H54 (cell line): ENCODE measurements at regions not wholly inside any gene's neighbourhood (a gene's known extent, or its start where the extent isn't known, plus 50 kb on each side); places are given as distances from the start of the nearest gene placed in this dataset.

Experiments
- DNase-seq: peaks from one replicate; pipeline ENCODE4 v3.0.0; 2011; ENCODE audit warnings: low spot score, mixed read lengths; ENCODE audit not compliant: insufficient read length
- FAIRE-seq: peaks from 3 replicates; lab custom pipeline; 2011; peaks lifted over from hg19 to GRCh38; lab: Jason Lieb, UNC
- POLR2A ChIP-seq: IDR thresholded peaks from 2 replicates; pipeline ENCODE4 v1.6.1; 2011; ENCODE audit warnings: low read depth, mild to moderate bottlenecking, low read length

GRCh38 chr11:13883042-13883441 is 79.5 kb upstream of the SPON1 start:
- DNase-seq (no peak), FAIRE-seq (no peak)
- no peak for TF ChIP-seq POLR2A

- DNase-seq = no peak
- FAIRE-seq = no peak
- TF ChIP-seq POLR2A = no peak
These were observed 78.9 kb upstream of the SPON1 start for GRCh38 chr11:13883589-13883988.

GRCh38 chr11:13884158-13884799 is 78.2 kb upstream of the SPON1 start:
- DNase-seq = peak; percentile 47
- FAIRE-seq = peak; percentile 81
- no peak for TF ChIP-seq POLR2A

GRCh38 chr11:13885083-13885482 is 77.4 kb upstream of the SPON1 start:
- TF ChIP-seq POLR2A = no peak
- DNase-seq (no peak), FAIRE-seq (no peak)

- DNase-seq (no peak), FAIRE-seq (no peak)
These were observed 72.8 kb upstream of the SPON1 start for GRCh38 chr11:13889552-13890249.

GRCh38 chr11:13891911-13892310 is 70.6 kb upstream of the SPON1 start:
- DNase-seq (no peak), FAIRE-seq (no peak)
- TF ChIP-seq POLR2A = no peak

More at GRCh38 chr11:13889552-13890249, 72.8 kb upstream of the SPON1 start:
- TF ChIP-seq POLR2A = no peak

- no peak for TF ChIP-seq POLR2A
- DNase-seq (no peak), FAIRE-seq (no peak)
These were observed 66.1 kb upstream of the SPON1 start for GRCh38 chr11:13896175-13896980.

- no peak for TF ChIP-seq POLR2A
- no peak for FAIRE-seq
These were observed 65.6 kb upstream of the SPON1 start for GRCh38 chr11:13896981-13897353.

GRCh38 chr11:13897646-13898276 is 64.8 kb upstream of the SPON1 start:
- no peak for TF ChIP-seq POLR2A
- DNase-seq (no peak), FAIRE-seq (no peak)

More at GRCh38 chr11:13896981-13897353, 65.6 kb upstream of the SPON1 start:
- no peak for DNase-seq

- no peak for DNase-seq
- TF ChIP-seq POLR2A = no peak
These were observed 62.9 kb upstream of the SPON1 start for GRCh38 chr11:13899603-13900002.

GRCh38 chr11:13902523-13902922 is 60.0 kb upstream of the SPON1 start:
- DNase-seq (no peak), FAIRE-seq (no peak)
- no peak for TF ChIP-seq POLR2A

More at GRCh38 chr11:13899603-13900002, 62.9 kb upstream of the SPON1 start:
- no peak for FAIRE-seq

- no peak for FAIRE-seq
- DNase-seq = no peak
- TF ChIP-seq POLR2A = no peak
These were observed 57.3 kb upstream of the SPON1 start for GRCh38 chr11:13905137-13905781.

- TF ChIP-seq POLR2A = no peak
- no peak for DNase-seq
- FAIRE-seq = no peak
These were observed 54.8 kb upstream of the SPON1 start for GRCh38 chr11:13907678-13908077.

GRCh38 chr11:13908535-13908934 is 54.0 kb upstream of the SPON1 start:
- TF ChIP-seq POLR2A = no peak
- DNase-seq (no peak), FAIRE-seq (no peak)
